Activated CD4-positive, alpha-beta T cell treated with anti-CD3 and anti-CD28 coated beads for 24 hours (primary cell): ENCODE measurements at regions not wholly inside any gene's neighbourhood (a gene's known extent, or its start where the extent isn't known, plus 50 kb on each side); places are given as distances from the start of the nearest gene placed in this dataset.
"Not testable (repeated sequence)": the region's sequence is repeated elsewhere in the genome, so short reads cannot be mapped to it uniquely, and the experiment has no call there.

ENCODE experiments used
- DNase-seq, 2 donors: peaks; one replicate each; pipeline ENCODE4 v3.0.0-alpha.2; 2020; ENCODE audit warnings: low read depth in 2 of 2

- no peak for DNase-seq
Measured at GRCh38 chr2:36058953-36059352, 296.6 kb upstream of the CRIM1 start.

GRCh38 chr2:36058076-36058475, 297.5 kb upstream of the CRIM1 start:
- DNase-seq, result no peak

GRCh38 chr2:36052819-36053218, 302.8 kb upstream of the CRIM1 start:
- no peak for DNase-seq

- DNase-seq, result no peak
Measured at GRCh38 chr2:36044411-36044810, 311.2 kb upstream of the CRIM1 start.

GRCh38 chr2:36035137-36035536, 320.4 kb upstream of the CRIM1 start:
- no peak for DNase-seq

GRCh38 chr2:36032046-36032445, 323.5 kb upstream of the CRIM1 start:
- no peak for DNase-seq

- no peak for DNase-seq
Measured at GRCh38 chr2:36031471-36031870, 324.1 kb upstream of the CRIM1 start.

- no peak for DNase-seq
Measured at GRCh38 chr2:36027616-36028015, 328.0 kb upstream of the CRIM1 start.

GRCh38 chr2:36013064-36013463, 342.5 kb upstream of the CRIM1 start:
- no peak for DNase-seq

- DNase-seq, result no peak
Measured at GRCh38 chr2:36006444-36006843, 349.1 kb upstream of the CRIM1 start.

GRCh38 chr2:36002941-36003340, 352.6 kb upstream of the CRIM1 start:
- DNase-seq, result no peak

- no peak for DNase-seq
Measured at GRCh38 chr2:35997488-35997887, 358.1 kb upstream of the CRIM1 start.

- no peak for DNase-seq
Measured at GRCh38 chr2:35989503-35989902, 366.1 kb upstream of the CRIM1 start.

GRCh38 chr2:35989040-35989439, 366.5 kb upstream of the CRIM1 start:
- no peak for DNase-seq

GRCh38 chr2:35986871-35987270, 368.7 kb upstream of the CRIM1 start:
- no peak for DNase-seq

- DNase-seq, result no peak
Measured at GRCh38 chr2:35978218-35978617, 377.4 kb upstream of the CRIM1 start.

- no peak for DNase-seq
Measured at GRCh38 chr2:35976611-35977010, 379.0 kb upstream of the CRIM1 start.

- DNase-seq, result no peak
Measured at GRCh38 chr2:35973737-35974132, 381.8 kb upstream of the CRIM1 start.

GRCh38 chr2:35973132-35973736, 382.3 kb upstream of the CRIM1 start:
- DNase-seq, result no peak

GRCh38 chr2:35963824-35964223, 391.8 kb upstream of the CRIM1 start:
- no peak for DNase-seq

- DNase-seq, result no peak
Measured at GRCh38 chr2:35963357-35963756, 392.2 kb upstream of the CRIM1 start.

- no peak for DNase-seq
Measured at GRCh38 chr2:35962585-35963146, 392.9 kb upstream of the CRIM1 start.

GRCh38 chr2:35960596-35960995, 395.0 kb upstream of the CRIM1 start:
- no peak for DNase-seq

- DNase-seq, result not testable (repeated sequence)
Measured at GRCh38 chr2:35957053-35957452, 398.5 kb upstream of the CRIM1 start.
